ENCODE measurements at regions not wholly inside any gene's neighbourhood (a gene's known extent, or its start where the extent isn't known, plus 50 kb on each side); places are given as distances from the start of the nearest gene placed in this dataset.
A peak's percentile ranks its signal among the peaks of the same experiment; 100 is the strongest.

GRCh38 chr5:60018091-60018490, 124.6 kb upstream of the PDE4D start:
- no peak overlapping the region for H3K4me3 ChIP-seq
- TF ChIP-seq CTCF (IDR thresholded peaks at IDR 0.05) (no peak), POLR2A (IDR thresholded peaks at IDR 0.05) (no peak)
- DNase-seq: no peak
- H3K4me1 ChIP-seq: no peaks in the 10 kb centered on the region
- no peak overlapping the region for H3K27ac ChIP-seq
- no peaks in the 10 kb centered on the region for H3K36me3 ChIP-seq (replicated peaks in 1 of 2; ENCODE audit: insufficient read depth in 1 of 2, low read depth in 2 of 2)
- intact Hi-C loops (cut with DNase I): no loop called here
- no peaks in the 10 kb centered on the region for H3K9me3 ChIP-seq
- ATAC-seq: no peak
- H3K27me3 ChIP-seq: no peaks in the 10 kb centered on the region

GRCh38 chr5:60014331-60014730, 120.8 kb upstream of the PDE4D start:
- TF ChIP-seq CTCF (IDR thresholded peaks at IDR 0.05) (no peak), POLR2A (IDR thresholded peaks at IDR 0.05) (no peak)
- no peaks in the 10 kb centered on the region for H3K4me1 ChIP-seq
- no peaks in the 10 kb centered on the region for H3K27me3 ChIP-seq
- H3K36me3 ChIP-seq (replicated peaks in 1 of 2; ENCODE audit: insufficient read depth in 1 of 2, low read depth in 2 of 2): no peaks in the 10 kb centered on the region
- no peak overlapping the region for H3K4me3 ChIP-seq
- H3K9me3 ChIP-seq: no peaks in the 10 kb centered on the region
- DNase-seq (no peak), ATAC-seq (no peak)
- 56 to 64% methylated on average over 2 of the region's 2 CpGs for WGBS, 2 donors
- intact Hi-C loops (cut with DNase I): no loop called here
- H3K27ac ChIP-seq: no peak overlapping the region

- Histone ChIP-seq H3K27ac (no peak overlapping the region), H3K4me1 (no peaks in the 10 kb centered on the region), H3K4me3 (no peak overlapping the region), H3K36me3 (replicated peaks in 1 of 2; ENCODE audit: insufficient read depth in 1 of 2, low read depth in 2 of 2) (no peaks in the 10 kb centered on the region), H3K27me3 (no peaks in the 10 kb centered on the region), H3K9me3 (no peaks in the 10 kb centered on the region)
- intact Hi-C loops (cut with DNase I): no loop called here
- ATAC-seq (no peak), DNase-seq (no peak)
- TF ChIP-seq POLR2A (IDR thresholded peaks at IDR 0.05): no peak
These were observed 117.3 kb upstream of the PDE4D start for GRCh38 chr5:60010853-60011252.

- DNase-seq (no peak), ATAC-seq (no peak)
- Histone ChIP-seq H3K27ac (no peak overlapping the region), H3K4me1 (no peaks in the 10 kb centered on the region), H3K27me3 (no peaks in the 10 kb centered on the region), H3K4me3 (no peak overlapping the region), H3K36me3 (replicated peaks in 1 of 2; ENCODE audit: insufficient read depth in 1 of 2, low read depth in 2 of 2) (no peaks in the 10 kb centered on the region), H3K9me3 (no peaks in the 10 kb centered on the region)
- intact Hi-C loops (cut with DNase I): no loop called here
- peak in 1 of 7 experiments; percentile 13 for TF ChIP-seq CTCF (IDR thresholded peaks at IDR 0.05)
- TF ChIP-seq POLR2A (IDR thresholded peaks at IDR 0.05): no peak
- WGBS, 2 donors: 28 to 32% methylated on average over 1 of the region's 1 CpG
These were observed 116.8 kb upstream of the PDE4D start for GRCh38 chr5:60010328-60010727.

GRCh38 chr5:60007729-60008128, 114.2 kb upstream of the PDE4D start:
- Histone ChIP-seq H3K27me3 (no peaks in the 10 kb centered on the region), H3K4me3 (no peak overlapping the region), H3K9me3 (no peaks in the 10 kb centered on the region), H3K36me3 (replicated peaks in 1 of 2; ENCODE audit: insufficient read depth in 1 of 2, low read depth in 2 of 2) (no peaks in the 10 kb centered on the region), H3K27ac (no peak overlapping the region), H3K4me1 (no peaks in the 10 kb centered on the region)
- intact Hi-C loops (cut with DNase I): no loop called here
- ATAC-seq (no peak), DNase-seq (no peak)
- TF ChIP-seq CTCF (IDR thresholded peaks at IDR 0.05) (no peak), POLR2A (IDR thresholded peaks at IDR 0.05) (no peak)
- WGBS, 2 donors: 69 to 71% methylated on average over 2 of the region's 2 CpGs
